ENCODE measurements at regions not wholly inside any gene's neighbourhood (a gene's known extent, or its start where the extent isn't known, plus 50 kb on each side); places are given as distances from the start of the nearest gene placed in this dataset.

DNA sequence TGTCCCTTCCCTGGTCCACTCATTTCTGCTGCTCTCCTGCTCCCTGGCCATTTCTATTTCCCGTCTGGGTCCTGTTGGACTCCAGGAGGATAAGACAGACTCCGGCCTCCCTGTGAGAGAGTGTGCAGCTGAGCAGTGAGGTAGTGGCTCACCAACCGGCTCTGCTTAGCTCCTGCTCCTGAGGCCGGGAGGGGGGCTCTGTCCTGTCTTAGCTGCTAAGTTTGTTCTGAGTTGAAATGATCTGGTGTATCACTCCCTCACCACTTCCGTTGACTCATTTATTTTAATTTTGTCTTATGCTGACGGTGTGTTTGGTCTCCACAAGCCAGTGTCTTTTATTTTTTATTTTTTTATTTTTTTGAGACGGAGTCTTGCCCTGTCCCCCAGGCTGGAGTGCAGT lies 148.5 kb upstream of the PDE10A start:
- TF ChIP-seq ELF4 (IDR thresholded peaks at IDR 0.05) (no peak), TARDBP (IDR thresholded peaks at IDR 0.05) (no peak), SP1 (IDR thresholded peaks at IDR 0.05) (no peak)

Measured in HEK293T (cell line).